Hepatocyte (in vitro differentiated cells): ENCODE measurements at regions not wholly inside any gene's neighbourhood (a gene's known extent, or its start where the extent isn't known, plus 50 kb on each side); places are given as distances from the start of the nearest gene placed in this dataset.
"Not testable (repeated sequence)": the region's sequence is repeated elsewhere in the genome, so short reads cannot be mapped to it uniquely, and the experiment has no call there.

Source experiments
- DNase-seq: peaks from one replicate; pipeline ENCODE4 v3.0.0-alpha.2; 2016; ENCODE audit warnings: low spot score
- H2AFZ ChIP-seq: fragments of 200-600 bp; sonication (generic); 2 replicates; pipeline ENCODE4 v1.6.0; 2016; ENCODE audit warnings: antibody characterized with exemption, mild to moderate bottlenecking
- H3K27ac ChIP-seq: fragments of 200-600 bp; sonication (generic); 2 replicates; pipeline ENCODE4 v1.5.1; 2016; ENCODE audit warnings: mild to moderate bottlenecking
- H3K27me3 ChIP-seq: fragments of 200-600 bp; sonication (generic); 2 replicates; pipeline ENCODE4 v1.6.1; 2016
- H3K36me3 ChIP-seq: fragments of 200-600 bp; sonication (generic); replicated peaks from 2 replicates; pipeline ENCODE4 v1.5.1; 2016; ENCODE audit warnings: low read depth; ENCODE audit not compliant: insufficient read depth
- H3K4me1 ChIP-seq: fragments of 200-600 bp; sonication (generic); 2 replicates; pipeline ENCODE4 v1.5.1; 2016; ENCODE audit warnings: mild to moderate bottlenecking, moderate library complexity; ENCODE audit not compliant: insufficient read depth
- H3K4me2 ChIP-seq: fragments of 200-600 bp; sonication (generic); 2 replicates; pipeline ENCODE4 v1.6.0; 2016
- H3K4me3 ChIP-seq: fragments of 200-600 bp; sonication (generic); 2 replicates; pipeline ENCODE4 v1.5.1; 2016; ENCODE audit warnings: mild to moderate bottlenecking
- H3K79me2 ChIP-seq: fragments of 200-600 bp; sonication (generic); 2 replicates; pipeline ENCODE4 v1.6.0; 2017; ENCODE audit warnings: mild to moderate bottlenecking
- H3K9me2 ChIP-seq: fragments of 200-600 bp; sonication (generic); replicated peaks from 2 replicates; pipeline ENCODE4 v1.6.0; 2017; ENCODE audit warnings: mild to moderate bottlenecking; ENCODE audit not compliant: insufficient read depth
- H3K9me3 ChIP-seq: fragments of 200-600 bp; sonication (generic); 2 replicates; pipeline ENCODE4 v1.5.1; 2016; ENCODE audit warnings: low read depth, mild to moderate bottlenecking
- H4K20me1 ChIP-seq: fragments of 200-600 bp; sonication (generic); 2 replicates; pipeline ENCODE4 v1.6.0; 2016; ENCODE audit warnings: mild to moderate bottlenecking; ENCODE audit not compliant: insufficient read depth, poor library complexity, severe bottlenecking
- EZH2 ChIP-seq: fragments of 200-600 bp; sonication (generic); IDR thresholded peaks from 2 replicates; pipeline ENCODE4 v1.6.1; 2016; ENCODE audit warnings: antibody characterized with exemption, mild to moderate bottlenecking, borderline replicate concordance
- EZH2phosphoT487 ChIP-seq: fragments of 200-600 bp; sonication (generic); IDR thresholded peaks from one replicate; pipeline ENCODE4 v1.6.1; 2018; ENCODE audit warnings: antibody characterized with exemption, mild to moderate bottlenecking, low read depth, moderate library complexity; ENCODE audit not compliant: unreplicated experiment, severe bottlenecking
- WGBS: methylation state at CpG from one replicate; pipeline ENCODE4 v1.1.6; 2016; ENCODE audit warnings: low lambda C conversion rate; ENCODE audit errors: missing lambda C conversion rate; 5-methylcytosine and 5-hydroxymethylcytosine counted together
- TF ChIP-seq, protein P1 (sequence below): fragments of 200-600 bp; sonication (generic); IDR thresholded peaks from 2 replicates; pipeline ENCODE4 v1.5.1; 2016; ENCODE audit warnings: antibody characterized with exemption, mild to moderate bottlenecking; ENCODE audit not compliant: poor library complexity

DNA sequence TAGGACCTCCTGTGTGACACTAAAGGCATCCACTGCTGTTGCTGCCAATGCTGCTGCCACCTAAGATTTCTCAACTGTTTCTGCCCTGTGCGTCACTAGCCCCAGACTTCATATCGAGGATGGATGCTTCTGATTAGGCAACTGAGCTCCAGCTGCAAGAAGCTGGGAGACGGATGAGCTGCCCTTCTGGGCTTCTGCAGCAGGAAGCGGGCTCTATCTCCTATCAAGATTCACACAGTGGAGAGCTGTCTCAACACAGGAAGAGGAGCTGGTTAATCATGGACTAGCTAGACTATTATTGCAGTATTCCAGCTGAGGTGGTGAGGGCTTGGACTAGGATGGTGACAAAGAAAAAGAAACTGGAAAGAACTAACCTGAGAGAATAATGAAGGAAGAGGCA, 59.2 kb upstream of the PELI2 start:
- WGBS: 61% methylated on average over 4 of the region's 4 CpGs

DNA sequence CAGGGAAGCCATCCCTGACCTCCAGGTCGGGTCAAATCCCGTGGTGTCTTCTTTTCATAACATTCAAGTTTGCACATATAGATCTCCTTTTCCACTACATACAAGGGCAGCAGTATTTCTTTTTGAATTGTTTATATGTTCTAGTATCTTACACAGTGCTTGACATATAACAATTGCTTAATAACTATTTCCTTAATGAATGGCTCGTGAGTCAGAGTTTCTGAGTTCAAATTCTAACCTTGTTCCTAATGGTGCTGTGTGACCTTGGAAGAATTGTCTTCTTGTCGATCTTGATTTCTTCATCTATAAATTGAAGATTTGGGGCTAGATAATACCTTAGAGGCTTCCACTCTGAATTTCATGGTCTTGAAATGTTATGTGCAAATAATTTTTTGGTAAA, 57.2 kb upstream of the PELI2 start:
- Histone ChIP-seq H3K9me3 (no peaks in the 10 kb centered on the region), H3K4me2 (no peak overlapping the region), H3K4me3 (no peak overlapping the region), H3K27me3 (no peaks in the 10 kb centered on the region), H3K27ac (no peak overlapping the region), H3K79me2 (no peaks in the 10 kb centered on the region), H3K4me1 (no peaks in the 10 kb centered on the region), H2AFZ (no peak overlapping the region), H3K36me3 (no peaks in the 10 kb centered on the region), H4K20me1 (no peaks in the 10 kb centered on the region), H3K9me2 (no peaks in the 10 kb centered on the region)
- 85% methylated on average over 4 of the region's 4 CpGs for WGBS
- TF ChIP-seq EZH2phosphoT487: no peak
- TF ChIP-seq, protein P1, sequence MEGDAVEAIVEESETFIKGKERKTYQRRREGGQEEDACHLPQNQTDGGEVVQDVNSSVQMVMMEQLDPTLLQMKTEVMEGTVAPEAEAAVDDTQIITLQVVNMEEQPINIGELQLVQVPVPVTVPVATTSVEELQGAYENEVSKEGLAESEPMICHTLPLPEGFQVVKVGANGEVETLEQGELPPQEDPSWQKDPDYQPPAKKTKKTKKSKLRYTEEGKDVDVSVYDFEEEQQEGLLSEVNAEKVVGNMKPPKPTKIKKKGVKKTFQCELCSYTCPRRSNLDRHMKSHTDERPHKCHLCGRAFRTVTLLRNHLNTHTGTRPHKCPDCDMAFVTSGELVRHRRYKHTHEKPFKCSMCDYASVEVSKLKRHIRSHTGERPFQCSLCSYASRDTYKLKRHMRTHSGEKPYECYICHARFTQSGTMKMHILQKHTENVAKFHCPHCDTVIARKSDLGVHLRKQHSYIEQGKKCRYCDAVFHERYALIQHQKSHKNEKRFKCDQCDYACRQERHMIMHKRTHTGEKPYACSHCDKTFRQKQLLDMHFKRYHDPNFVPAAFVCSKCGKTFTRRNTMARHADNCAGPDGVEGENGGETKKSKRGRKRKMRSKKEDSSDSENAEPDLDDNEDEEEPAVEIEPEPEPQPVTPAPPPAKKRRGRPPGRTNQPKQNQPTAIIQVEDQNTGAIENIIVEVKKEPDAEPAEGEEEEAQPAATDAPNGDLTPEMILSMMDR: no peak
- no peak for TF ChIP-seq EZH2
- DNase-seq: no peak

More for the DNA sequence above, 59.2 kb upstream of the PELI2 start:
- Histone ChIP-seq H3K4me2 (no peak overlapping the region), H3K27ac (no peak overlapping the region), H3K27me3 (no peaks in the 10 kb centered on the region), H3K9me2 (no peaks in the 10 kb centered on the region), H3K4me3 (no peak overlapping the region), H4K20me1 (no peaks in the 10 kb centered on the region), H3K79me2 (no peaks in the 10 kb centered on the region), H2AFZ (no peak overlapping the region), H3K9me3 (no peaks in the 10 kb centered on the region), H3K4me1 (no peaks in the 10 kb centered on the region), H3K36me3 (no peaks in the 10 kb centered on the region)
- TF ChIP-seq EZH2phosphoT487: no peak
- no peak for TF ChIP-seq EZH2
- TF ChIP-seq, protein P1: no peak
- DNase-seq: peak; percentile 47

DNA sequence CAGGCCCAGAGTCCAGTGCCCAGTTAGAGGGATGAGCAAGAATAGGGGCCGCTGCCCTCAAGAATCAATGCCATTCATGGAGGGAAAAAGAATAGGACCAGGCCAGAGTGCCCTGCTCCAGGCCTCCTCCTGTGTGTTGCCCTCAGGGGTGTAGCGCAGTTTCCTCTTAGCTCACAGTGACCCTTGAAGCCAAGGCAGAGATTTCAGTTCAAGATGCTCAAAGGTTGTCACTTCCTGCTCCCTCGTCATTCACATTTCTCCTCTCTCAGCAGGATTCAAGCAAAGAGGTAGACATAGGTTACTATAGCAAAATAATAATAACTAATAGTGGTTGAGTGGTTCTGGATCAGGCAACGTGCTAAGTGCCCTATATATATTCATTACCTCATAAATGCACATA, 55.1 kb upstream of the PELI2 start:
- H3K9me3 ChIP-seq: no peaks in the 10 kb centered on the region
- WGBS: 75% methylated on average over 4 of the region's 4 CpGs
- H3K36me3 ChIP-seq: no peaks in the 10 kb centered on the region
- no peaks in the 10 kb centered on the region for H3K27me3 ChIP-seq
- TF ChIP-seq, protein P1: no peak
- TF ChIP-seq EZH2: no peak
- no peak for TF ChIP-seq EZH2phosphoT487
- no peaks in the 10 kb centered on the region for H3K4me1 ChIP-seq
- no peak overlapping the region for H3K4me3 ChIP-seq
- DNase-seq: no peak
- H2AFZ ChIP-seq: no peak overlapping the region
- H3K4me2 ChIP-seq: no peak overlapping the region
- no peaks in the 10 kb centered on the region for H3K79me2 ChIP-seq
- H3K9me2 ChIP-seq: no peaks in the 10 kb centered on the region
- no peak overlapping the region for H3K27ac ChIP-seq
- no peaks in the 10 kb centered on the region for H4K20me1 ChIP-seq

DNA sequence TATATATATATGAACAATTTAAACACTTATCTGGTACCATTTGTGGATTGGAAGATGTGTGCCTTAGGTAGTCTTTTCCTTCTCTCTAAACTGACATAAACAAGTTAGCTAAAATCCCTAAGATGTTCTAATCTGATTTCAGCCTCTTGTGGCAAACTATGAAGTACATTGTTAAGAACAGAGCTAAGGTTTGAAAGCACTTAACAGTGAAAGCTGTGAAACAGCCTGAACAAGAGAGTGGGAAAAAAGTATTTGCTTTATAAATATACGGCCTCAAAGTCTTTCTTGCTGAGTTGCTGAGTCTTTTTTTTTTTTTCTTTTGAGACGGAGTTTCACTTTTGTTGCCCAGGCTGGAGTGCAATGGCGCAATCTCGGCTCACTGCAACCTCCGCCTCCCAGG, 53.7 kb upstream of the PELI2 start:
- WGBS: 85% methylated on average over 5 of the region's 5 CpGs
- Histone ChIP-seq H3K4me1 (no peaks in the 10 kb centered on the region), H3K4me2 (no peak overlapping the region), H4K20me1 (no peaks in the 10 kb centered on the region), H3K9me3 (no peaks in the 10 kb centered on the region), H3K27ac (no peak overlapping the region), H3K36me3 (no peaks in the 10 kb centered on the region), H2AFZ (no peak overlapping the region), H3K9me2 (no peaks in the 10 kb centered on the region), H3K27me3 (no peaks in the 10 kb centered on the region), H3K4me3 (no peak overlapping the region), H3K79me2 (no peaks in the 10 kb centered on the region)
- no peak for DNase-seq
- TF ChIP-seq EZH2phosphoT487: no peak
- TF ChIP-seq EZH2: no peak
- TF ChIP-seq, protein P1: no peak

DNA sequence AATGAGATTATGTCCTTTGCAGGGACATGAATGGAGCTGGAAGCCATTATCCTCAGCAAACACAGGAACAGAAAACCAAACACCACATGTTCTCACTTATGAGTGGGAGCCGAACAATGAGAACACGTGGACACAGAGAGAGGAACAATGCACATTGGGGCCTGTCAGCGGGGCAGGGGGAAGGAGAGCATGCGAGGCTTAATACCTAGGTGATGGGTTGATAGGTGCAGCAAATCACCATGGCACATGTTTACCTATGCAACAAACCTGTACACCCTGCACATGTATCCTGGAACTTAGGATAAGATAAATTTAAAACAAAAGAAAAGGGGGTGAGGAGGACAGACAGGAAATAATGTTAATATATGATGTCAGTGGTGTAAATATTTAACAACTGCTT, 53.0 kb upstream of the PELI2 start:
- H3K79me2 ChIP-seq, H3K27ac ChIP-seq, H4K20me1 ChIP-seq, H3K4me1 ChIP-seq, H2AFZ ChIP-seq, H3K4me2 ChIP-seq, H3K9me2 ChIP-seq, H3K36me3 ChIP-seq, H3K4me3 ChIP-seq, H3K27me3 ChIP-seq, DNase-seq, H3K9me3 ChIP-seq: not testable (repeated sequence)
- 83% methylated on average over 4 of the region's 4 CpGs for WGBS
